ENCODE measurements at regions not wholly inside any gene's neighbourhood (a gene's known extent, or its start where the extent isn't known, plus 50 kb on each side); places are given as distances from the start of the nearest gene placed in this dataset.
"Not testable (repeated sequence)": the region's sequence is repeated elsewhere in the genome, so short reads cannot be mapped to it uniquely, and the experiment has no call there.

GRCh38 chr1:146401281-146401825 is 172.5 kb upstream of the NOTCH2NLA start:
- peak; percentile 40; the same call in 1 of the 2 replicates for TF ChIP-seq CTCF (conservative IDR thresholded peaks at IDR 0.05; ENCODE audit: low read depth, low read length)
- not testable (repeated sequence) for TF ChIP-seq EZH2 (IDR thresholded peaks at IDR 0.05; ENCODE audit: low read length, unreplicated experiment); EZH2phosphoT487 (IDR thresholded peaks at IDR 0.05; ENCODE audit: borderline replicate concordance, low read length)

All from PC-3 (cell line).